SK-N-SH treated with all-trans-retinoic acid at 6 μM for 48 hours (cell line): ENCODE measurements at regions not wholly inside any gene's neighbourhood (a gene's known extent, or its start where the extent isn't known, plus 50 kb on each side); places are given as distances from the start of the nearest gene placed in this dataset.

Experiments used
- ATAC-seq: fragments of 200-7000 bp; cut with Tn5 transposase; 3 replicates; pipeline ENCODE4 v1.9.1; 2020; ENCODE audit warnings: mild to moderate bottlenecking, moderate library complexity
- ARNTL ChIP-seq: fragments of 450-650 bp; formaldehyde crosslinking; IDR thresholded peaks from 2 replicates; pipeline ENCODE4 v1.5.0; 2020; ENCODE audit warnings: low read depth, mild to moderate bottlenecking, moderate library complexity, borderline replicate concordance
- BACH2 ChIP-seq: fragments of 250-450 bp; sonication (Bioruptor Pico); IDR thresholded peaks from 2 replicates; pipeline ENCODE4 v1.9.0; 2021; ENCODE audit warnings: mild to moderate bottlenecking, borderline replicate concordance
- CSDC2 ChIP-seq: fragments of 250-450 bp; sonication (Bioruptor Pico); IDR thresholded peaks from 2 replicates; pipeline ENCODE4 v1.5.0; 2020; ENCODE audit warnings: mild to moderate bottlenecking, moderate library complexity
- ESRRG ChIP-seq: fragments of 250-450 bp; sonication (Bioruptor Pico); IDR thresholded peaks from 2 replicates; pipeline ENCODE4 v1.6.1; 2021; ENCODE audit warnings: mild to moderate bottlenecking
- ISL1 ChIP-seq: fragments of 250-450 bp; sonication (Bioruptor Pico); IDR thresholded peaks from 2 replicates; pipeline ENCODE4 v2.1.2; 2022; ENCODE audit warnings: mild to moderate bottlenecking, moderate library complexity
- OSR1 ChIP-seq: fragments of 250-450 bp; sonication (Bioruptor Pico); IDR thresholded peaks from 2 replicates; pipeline ENCODE4 v1.8.0; 2022; ENCODE audit warnings: moderate library complexity, mild to moderate bottlenecking, inconsistent platforms
- PPARA ChIP-seq: fragments of 250-450 bp; sonication (Bioruptor Pico); IDR thresholded peaks from 2 replicates; pipeline ENCODE4 v1.5.0; 2020; ENCODE audit warnings: mild to moderate bottlenecking, borderline replicate concordance
- RARB ChIP-seq: fragments of 250-450 bp; sonication (Bioruptor Pico); IDR thresholded peaks from 2 replicates; pipeline ENCODE4 v1.8.0; 2021; ENCODE audit warnings: mild to moderate bottlenecking, moderate library complexity
- SNAI2 ChIP-seq: fragments of 250-450 bp; sonication (Bioruptor Pico); IDR thresholded peaks from 2 replicates; pipeline ENCODE4 v1.5.0; 2020; ENCODE audit warnings: mild to moderate bottlenecking, moderate library complexity
- TCF4 ChIP-seq: fragments of 250-450 bp; sonication (Bioruptor Pico); IDR thresholded peaks from 2 replicates; pipeline ENCODE4 v1.8.0; 2021; ENCODE audit warnings: mild to moderate bottlenecking, moderate library complexity, borderline replicate concordance
- TOX ChIP-seq: fragments of 250-450 bp; sonication (Bioruptor Pico); IDR thresholded peaks from 2 replicates; pipeline ENCODE4 v1.8.0; 2021; ENCODE audit warnings: mild to moderate bottlenecking, moderate library complexity, borderline replicate concordance
- ZC3H10 ChIP-seq: fragments of 250-450 bp; sonication (Bioruptor Pico); IDR thresholded peaks from 2 replicates; pipeline ENCODE4 v1.5.1; 2021; ENCODE audit warnings: mild to moderate bottlenecking, moderate library complexity
- ZFP3 ChIP-seq: fragments of 250-450 bp; sonication (Bioruptor Pico); IDR thresholded peaks from 2 replicates; pipeline ENCODE4 v1.5.0; 2020; ENCODE audit warnings: mild to moderate bottlenecking, moderate library complexity
- ZFP30 ChIP-seq: fragments of 450-650 bp; formaldehyde crosslinking; IDR thresholded peaks from 2 replicates; pipeline ENCODE4 v1.5.0; 2022; ENCODE audit warnings: mild to moderate bottlenecking, moderate library complexity
- ZNF565 ChIP-seq: fragments of 450-650 bp; formaldehyde crosslinking; conservative IDR thresholded peaks from 2 replicates; pipeline ENCODE4 v1.5.0; 2020; ENCODE audit warnings: low read depth, mild to moderate bottlenecking, moderate library complexity
- ZNF70 ChIP-seq: fragments of 450-650 bp; formaldehyde crosslinking; IDR thresholded peaks from 2 replicates; pipeline ENCODE4 v1.5.0; 2020; ENCODE audit warnings: mild to moderate bottlenecking, moderate library complexity
- ZNF8 ChIP-seq: fragments of 450-650 bp; formaldehyde crosslinking; IDR thresholded peaks from 2 replicates; pipeline ENCODE4 v1.5.0; 2020; ENCODE audit warnings: mild to moderate bottlenecking, moderate library complexity
- TF ChIP-seq, protein P1 (sequence below): fragments of 250-450 bp; sonication (Bioruptor Pico); IDR thresholded peaks from 2 replicates; pipeline ENCODE4 v1.5.0; 2020; ENCODE audit warnings: mild to moderate bottlenecking, moderate library complexity
- TF ChIP-seq, protein P2 (sequence below): fragments of 250-450 bp; sonication (Bioruptor Pico); IDR thresholded peaks from 2 replicates; pipeline ENCODE4 v1.5.1; 2021; ENCODE audit warnings: mild to moderate bottlenecking, moderate library complexity
- TF ChIP-seq, protein P3 (sequence below): fragments of 250-450 bp; sonication (Bioruptor Pico); IDR thresholded peaks from 2 replicates; pipeline ENCODE4 v1.8.0; 2020; ENCODE audit warnings: mild to moderate bottlenecking, moderate library complexity, borderline replicate concordance
- TF ChIP-seq, protein P4 (sequence below): fragments of 250-450 bp; sonication (Bioruptor Pico); IDR thresholded peaks from 2 replicates; pipeline ENCODE4 v1.5.1; 2020; ENCODE audit warnings: low read depth, mild to moderate bottlenecking, moderate library complexity

DNA sequence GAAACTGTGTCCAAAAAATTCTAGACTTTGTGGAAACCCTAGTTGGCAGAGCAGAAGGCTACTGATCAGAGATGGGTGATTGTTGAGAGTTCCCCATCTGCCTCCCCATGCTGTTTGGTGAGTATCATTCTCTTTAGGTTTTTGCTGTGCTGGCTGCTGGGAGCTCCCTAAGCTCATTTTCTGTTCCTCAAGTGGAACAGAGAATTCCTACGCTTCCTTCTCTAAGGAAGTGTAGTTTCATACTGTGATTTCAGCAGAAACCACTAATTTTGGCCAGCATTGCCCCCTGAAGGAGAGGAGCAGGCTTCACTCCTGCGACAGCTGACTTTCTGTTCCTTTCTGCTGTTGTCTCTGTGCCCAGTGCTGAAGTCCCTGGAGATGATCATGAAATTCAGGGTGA, 355.3 kb upstream of the NPVF start:
- TF ChIP-seq ZC3H10 (CRISPR knock-in tag) = no peak
- TF ChIP-seq ISL1 (CRISPR knock-in tag) = no peak
- TF ChIP-seq, protein P1, sequence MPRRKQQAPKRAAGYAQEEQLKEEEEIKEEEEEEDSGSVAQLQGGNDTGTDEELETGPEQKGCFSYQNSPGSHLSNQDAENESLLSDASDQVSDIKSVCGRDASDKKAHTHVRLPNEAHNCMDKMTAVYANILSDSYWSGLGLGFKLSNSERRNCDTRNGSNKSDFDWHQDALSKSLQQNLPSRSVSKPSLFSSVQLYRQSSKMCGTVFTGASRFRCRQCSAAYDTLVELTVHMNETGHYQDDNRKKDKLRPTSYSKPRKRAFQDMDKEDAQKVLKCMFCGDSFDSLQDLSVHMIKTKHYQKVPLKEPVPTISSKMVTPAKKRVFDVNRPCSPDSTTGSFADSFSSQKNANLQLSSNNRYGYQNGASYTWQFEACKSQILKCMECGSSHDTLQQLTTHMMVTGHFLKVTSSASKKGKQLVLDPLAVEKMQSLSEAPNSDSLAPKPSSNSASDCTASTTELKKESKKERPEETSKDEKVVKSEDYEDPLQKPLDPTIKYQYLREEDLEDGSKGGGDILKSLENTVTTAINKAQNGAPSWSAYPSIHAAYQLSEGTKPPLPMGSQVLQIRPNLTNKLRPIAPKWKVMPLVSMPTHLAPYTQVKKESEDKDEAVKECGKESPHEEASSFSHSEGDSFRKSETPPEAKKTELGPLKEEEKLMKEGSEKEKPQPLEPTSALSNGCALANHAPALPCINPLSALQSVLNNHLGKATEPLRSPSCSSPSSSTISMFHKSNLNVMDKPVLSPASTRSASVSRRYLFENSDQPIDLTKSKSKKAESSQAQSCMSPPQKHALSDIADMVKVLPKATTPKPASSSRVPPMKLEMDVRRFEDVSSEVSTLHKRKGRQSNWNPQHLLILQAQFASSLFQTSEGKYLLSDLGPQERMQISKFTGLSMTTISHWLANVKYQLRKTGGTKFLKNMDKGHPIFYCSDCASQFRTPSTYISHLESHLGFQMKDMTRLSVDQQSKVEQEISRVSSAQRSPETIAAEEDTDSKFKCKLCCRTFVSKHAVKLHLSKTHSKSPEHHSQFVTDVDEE (CRISPR knock-in tag) = no peak
- no peak for TF ChIP-seq ESRRG (CRISPR knock-in tag)
- no peak for ATAC-seq

DNA sequence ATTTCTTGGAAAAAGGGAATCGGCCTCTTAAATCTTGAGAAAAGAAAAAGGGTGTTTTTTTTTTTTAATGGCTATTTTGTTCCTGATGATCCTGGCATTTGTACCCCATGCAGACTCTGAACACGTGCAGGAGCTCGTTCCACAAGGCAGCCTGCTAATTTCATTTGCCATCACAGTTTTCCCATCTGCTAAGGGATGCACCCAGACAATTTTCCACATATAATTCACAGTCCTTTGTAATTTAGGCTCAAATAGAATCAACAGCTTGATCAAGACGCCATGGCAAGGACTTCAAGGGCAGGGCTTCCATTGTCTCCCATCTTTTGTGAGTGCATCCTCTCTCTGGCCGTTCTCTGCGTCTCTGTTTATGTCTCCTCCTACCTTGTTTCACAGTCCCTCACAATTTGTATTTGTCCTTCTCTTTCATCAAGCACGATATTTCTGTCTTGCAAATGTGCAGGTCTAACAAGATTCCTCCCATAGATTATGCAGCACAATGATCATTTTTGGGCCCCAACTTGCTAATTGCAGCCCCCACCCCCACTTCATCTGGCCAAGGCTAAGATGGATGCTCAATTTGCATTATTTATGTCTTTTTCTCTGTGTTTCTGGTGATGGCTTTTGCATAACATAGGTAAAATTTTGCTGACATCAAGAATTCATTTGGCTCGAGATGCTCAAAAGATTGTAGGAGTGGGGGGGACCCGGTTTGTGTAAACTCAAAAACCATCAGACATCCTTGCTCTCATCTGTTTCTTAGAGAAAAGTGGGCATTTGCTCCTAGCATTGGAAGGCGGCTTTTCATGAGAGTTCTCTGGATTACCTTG, 356.0 kb upstream of the NPVF start:
- no peak for TF ChIP-seq ISL1 (CRISPR knock-in tag)
- TF ChIP-seq, protein P2, sequence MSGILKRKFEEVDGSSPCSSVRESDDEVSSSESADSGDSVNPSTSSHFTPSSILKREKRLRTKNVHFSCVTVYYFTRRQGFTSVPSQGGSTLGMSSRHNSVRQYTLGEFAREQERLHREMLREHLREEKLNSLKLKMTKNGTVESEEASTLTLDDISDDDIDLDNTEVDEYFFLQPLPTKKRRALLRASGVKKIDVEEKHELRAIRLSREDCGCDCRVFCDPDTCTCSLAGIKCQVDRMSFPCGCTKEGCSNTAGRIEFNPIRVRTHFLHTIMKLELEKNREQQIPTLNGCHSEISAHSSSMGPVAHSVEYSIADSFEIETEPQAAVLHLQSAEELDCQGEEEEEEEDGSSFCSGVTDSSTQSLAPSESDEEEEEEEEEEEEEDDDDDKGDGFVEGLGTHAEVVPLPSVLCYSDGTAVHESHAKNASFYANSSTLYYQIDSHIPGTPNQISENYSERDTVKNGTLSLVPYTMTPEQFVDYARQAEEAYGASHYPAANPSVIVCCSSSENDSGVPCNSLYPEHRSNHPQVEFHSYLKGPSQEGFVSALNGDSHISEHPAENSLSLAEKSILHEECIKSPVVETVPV (CRISPR knock-in tag) = no peak
- TF ChIP-seq, protein P1 (CRISPR knock-in tag) = no peak
- TF ChIP-seq ESRRG (CRISPR knock-in tag) = no peak
- TF ChIP-seq ZFP3 (CRISPR knock-in tag) = no peak
- TF ChIP-seq SNAI2 (CRISPR knock-in tag) = no peak
- no peak for TF ChIP-seq ZNF565
- no peak for TF ChIP-seq ZFP30 (CRISPR knock-in tag)
- TF ChIP-seq BACH2 (CRISPR knock-in tag) = no peak
- no peak for TF ChIP-seq PPARA (CRISPR knock-in tag)
- TF ChIP-seq, protein P3, sequence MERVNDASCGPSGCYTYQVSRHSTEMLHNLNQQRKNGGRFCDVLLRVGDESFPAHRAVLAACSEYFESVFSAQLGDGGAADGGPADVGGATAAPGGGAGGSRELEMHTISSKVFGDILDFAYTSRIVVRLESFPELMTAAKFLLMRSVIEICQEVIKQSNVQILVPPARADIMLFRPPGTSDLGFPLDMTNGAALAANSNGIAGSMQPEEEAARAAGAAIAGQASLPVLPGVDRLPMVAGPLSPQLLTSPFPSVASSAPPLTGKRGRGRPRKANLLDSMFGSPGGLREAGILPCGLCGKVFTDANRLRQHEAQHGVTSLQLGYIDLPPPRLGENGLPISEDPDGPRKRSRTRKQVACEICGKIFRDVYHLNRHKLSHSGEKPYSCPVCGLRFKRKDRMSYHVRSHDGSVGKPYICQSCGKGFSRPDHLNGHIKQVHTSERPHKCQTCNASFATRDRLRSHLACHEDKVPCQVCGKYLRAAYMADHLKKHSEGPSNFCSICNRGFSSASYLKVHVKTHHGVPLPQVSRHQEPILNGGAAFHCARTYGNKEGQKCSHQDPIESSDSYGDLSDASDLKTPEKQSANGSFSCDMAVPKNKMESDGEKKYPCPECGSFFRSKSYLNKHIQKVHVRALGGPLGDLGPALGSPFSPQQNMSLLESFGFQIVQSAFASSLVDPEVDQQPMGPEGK (CRISPR knock-in tag) = no peak
- TF ChIP-seq OSR1 = no peak
- no peak for TF ChIP-seq ARNTL (CRISPR knock-in tag)
- no peak for TF ChIP-seq ZNF70 (CRISPR knock-in tag)
- TF ChIP-seq CSDC2 (CRISPR knock-in tag) = no peak

DNA sequence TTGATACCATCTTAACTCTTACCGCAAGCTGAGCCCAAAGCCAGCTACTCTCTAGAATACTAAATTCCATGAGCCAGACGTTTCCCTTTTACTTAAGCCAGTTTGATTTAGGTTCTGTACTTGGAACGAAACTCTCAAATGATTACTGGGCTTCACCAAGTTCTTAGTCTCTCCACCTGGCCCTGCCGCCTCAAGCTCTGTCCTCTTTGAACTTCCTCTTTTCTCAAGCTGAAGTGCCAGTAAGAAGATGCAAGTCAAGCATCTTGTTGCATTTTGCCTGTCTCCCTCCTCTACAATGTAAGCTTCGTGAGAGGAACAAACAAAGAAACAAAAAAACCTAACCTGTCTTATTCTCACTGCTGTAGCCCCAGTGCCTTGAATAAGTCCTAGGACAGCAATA, 358.2 kb upstream of the NPVF start:
- TF ChIP-seq, protein P4, sequence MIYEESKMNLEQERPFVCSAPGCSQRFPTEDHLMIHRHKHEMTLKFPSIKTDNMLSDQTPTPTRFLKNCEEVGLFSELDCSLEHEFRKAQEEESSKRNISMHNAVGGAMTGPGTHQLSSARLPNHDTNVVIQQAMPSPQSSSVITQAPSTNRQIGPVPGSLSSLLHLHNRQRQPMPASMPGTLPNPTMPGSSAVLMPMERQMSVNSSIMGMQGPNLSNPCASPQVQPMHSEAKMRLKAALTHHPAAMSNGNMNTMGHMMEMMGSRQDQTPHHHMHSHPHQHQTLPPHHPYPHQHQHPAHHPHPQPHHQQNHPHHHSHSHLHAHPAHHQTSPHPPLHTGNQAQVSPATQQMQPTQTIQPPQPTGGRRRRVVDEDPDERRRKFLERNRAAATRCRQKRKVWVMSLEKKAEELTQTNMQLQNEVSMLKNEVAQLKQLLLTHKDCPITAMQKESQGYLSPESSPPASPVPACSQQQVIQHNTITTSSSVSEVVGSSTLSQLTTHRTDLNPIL (CRISPR knock-in tag) = no peak
- TF ChIP-seq, protein P2 (CRISPR knock-in tag) = no peak
- TF ChIP-seq PPARA (CRISPR knock-in tag) (no peak), SNAI2 (CRISPR knock-in tag) (no peak), ARNTL (CRISPR knock-in tag) (no peak), RARB (CRISPR knock-in tag) (no peak), BACH2 (CRISPR knock-in tag) (no peak), ZNF8 (CRISPR knock-in tag) (no peak), TOX (CRISPR knock-in tag) (no peak), CSDC2 (CRISPR knock-in tag) (no peak), ISL1 (CRISPR knock-in tag) (no peak), TCF4 (no peak), ZNF70 (CRISPR knock-in tag) (no peak)
- TF ChIP-seq, protein P1 (CRISPR knock-in tag) = no peak
- no peak for ATAC-seq

More for the DNA sequence above, 356.0 kb upstream of the NPVF start:
- no peak for ATAC-seq
